ENCODE measurements at regions not wholly inside any gene's neighbourhood (a gene's known extent, or its start where the extent isn't known, plus 50 kb on each side); places are given as distances from the start of the nearest gene placed in this dataset.

DNA sequence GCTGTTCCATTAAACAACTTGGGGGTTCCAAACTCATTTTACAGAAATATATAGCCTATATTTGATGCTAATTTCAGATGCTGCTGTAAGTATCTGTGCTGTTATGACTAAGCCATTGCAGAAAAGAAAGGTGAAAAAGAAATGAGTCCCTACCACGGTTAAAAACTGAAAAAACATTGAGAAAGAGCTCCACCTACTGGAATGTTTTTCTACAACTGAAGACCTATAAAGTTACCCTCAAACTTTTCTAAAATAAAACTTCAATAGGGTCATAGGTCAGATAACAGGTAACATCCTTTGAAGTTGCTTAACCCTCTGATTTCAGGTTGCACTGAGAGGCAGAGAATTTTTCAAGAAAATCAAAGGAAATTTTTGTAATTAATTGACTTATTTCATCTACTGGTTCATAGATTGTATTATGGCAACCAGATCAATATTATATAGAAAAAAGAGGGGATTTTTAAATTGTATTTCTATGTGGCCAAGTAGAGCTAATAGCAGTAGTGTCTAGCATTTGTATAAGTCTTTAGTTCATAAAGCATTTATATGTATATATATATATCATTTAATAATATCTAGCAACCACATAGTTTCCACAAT is 279.9 kb downstream of the RPS29 start:
- TF ChIP-seq ZNF146 (tag by site-specific recombination; IDR thresholded peaks at IDR 0.05): no peak
- TF ChIP-seq YY2 (tag by site-specific recombination; IDR thresholded peaks at IDR 0.05): no peak
- TF ChIP-seq, protein P1, sequence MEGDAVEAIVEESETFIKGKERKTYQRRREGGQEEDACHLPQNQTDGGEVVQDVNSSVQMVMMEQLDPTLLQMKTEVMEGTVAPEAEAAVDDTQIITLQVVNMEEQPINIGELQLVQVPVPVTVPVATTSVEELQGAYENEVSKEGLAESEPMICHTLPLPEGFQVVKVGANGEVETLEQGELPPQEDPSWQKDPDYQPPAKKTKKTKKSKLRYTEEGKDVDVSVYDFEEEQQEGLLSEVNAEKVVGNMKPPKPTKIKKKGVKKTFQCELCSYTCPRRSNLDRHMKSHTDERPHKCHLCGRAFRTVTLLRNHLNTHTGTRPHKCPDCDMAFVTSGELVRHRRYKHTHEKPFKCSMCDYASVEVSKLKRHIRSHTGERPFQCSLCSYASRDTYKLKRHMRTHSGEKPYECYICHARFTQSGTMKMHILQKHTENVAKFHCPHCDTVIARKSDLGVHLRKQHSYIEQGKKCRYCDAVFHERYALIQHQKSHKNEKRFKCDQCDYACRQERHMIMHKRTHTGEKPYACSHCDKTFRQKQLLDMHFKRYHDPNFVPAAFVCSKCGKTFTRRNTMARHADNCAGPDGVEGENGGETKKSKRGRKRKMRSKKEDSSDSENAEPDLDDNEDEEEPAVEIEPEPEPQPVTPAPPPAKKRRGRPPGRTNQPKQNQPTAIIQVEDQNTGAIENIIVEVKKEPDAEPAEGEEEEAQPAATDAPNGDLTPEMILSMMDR (tag by site-specific recombination; IDR thresholded peaks at IDR 0.05): no peak
- TF ChIP-seq ZNF701 (tag by site-specific recombination; IDR thresholded peaks at IDR 0.05): no peak
- TF ChIP-seq BCL11A (tag by site-specific recombination; IDR thresholded peaks at IDR 0.05; ENCODE audit: low read depth): no peak
- TF ChIP-seq, protein P2, sequence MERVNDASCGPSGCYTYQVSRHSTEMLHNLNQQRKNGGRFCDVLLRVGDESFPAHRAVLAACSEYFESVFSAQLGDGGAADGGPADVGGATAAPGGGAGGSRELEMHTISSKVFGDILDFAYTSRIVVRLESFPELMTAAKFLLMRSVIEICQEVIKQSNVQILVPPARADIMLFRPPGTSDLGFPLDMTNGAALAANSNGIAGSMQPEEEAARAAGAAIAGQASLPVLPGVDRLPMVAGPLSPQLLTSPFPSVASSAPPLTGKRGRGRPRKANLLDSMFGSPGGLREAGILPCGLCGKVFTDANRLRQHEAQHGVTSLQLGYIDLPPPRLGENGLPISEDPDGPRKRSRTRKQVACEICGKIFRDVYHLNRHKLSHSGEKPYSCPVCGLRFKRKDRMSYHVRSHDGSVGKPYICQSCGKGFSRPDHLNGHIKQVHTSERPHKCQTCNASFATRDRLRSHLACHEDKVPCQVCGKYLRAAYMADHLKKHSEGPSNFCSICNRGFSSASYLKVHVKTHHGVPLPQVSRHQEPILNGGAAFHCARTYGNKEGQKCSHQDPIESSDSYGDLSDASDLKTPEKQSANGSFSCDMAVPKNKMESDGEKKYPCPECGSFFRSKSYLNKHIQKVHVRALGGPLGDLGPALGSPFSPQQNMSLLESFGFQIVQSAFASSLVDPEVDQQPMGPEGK (tag by site-specific recombination; IDR thresholded peaks at IDR 0.05): no peak
- TF ChIP-seq ZNF747 (tag by site-specific recombination; IDR thresholded peaks at IDR 0.05): no peak
